SK-N-SH (cell line): ENCODE measurements at regions not wholly inside any gene's neighbourhood (a gene's known extent, or its start where the extent isn't known, plus 50 kb on each side); places are given as distances from the start of the nearest gene placed in this dataset.
A peak's percentile ranks its signal among the peaks of the same experiment; 100 is the strongest.

ENCODE experiments used
- CTCF ChIA-PET: fragments of 300-600, 350-600 bp; formaldehyde crosslinking; extraction: SDS; loops from one replicate; lab custom pipeline; 2021; lab: Yijun Ruan, JAX
- POLR2A ChIA-PET: fragments of 350-600 bp; sonication (Branson Sonifier 250); formaldehyde crosslinking; extraction: SDS; loops from one replicate; lab custom pipeline; 2020; ENCODE audit warnings: antibody characterized with exemption, inconsistent platforms; lab: Yijun Ruan, JAX
- DNase-seq: peaks from one replicate; pipeline ENCODE4 v3.0.0; 2012
- H2AFZ ChIP-seq: fragments of 200-600 bp; sonication (generic); 2 replicates; pipeline ENCODE4 v1.8.1; 2016; ENCODE audit warnings: antibody characterized with exemption, mild to moderate bottlenecking, low read depth
- H3F3A ChIP-seq: fragments of 200-600 bp; sonication (generic); replicated peaks from 2 replicates; pipeline ENCODE3; 2016; ENCODE audit warnings: antibody characterized with exemption, mild to moderate bottlenecking; ENCODE audit not compliant: insufficient read depth
- H3K27ac ChIP-seq, 2 experiments: fragments of 200-500 bp in 1 of 2; fragments of 200-600 bp in 1 of 2; sonication (Bioruptor generic) in 1 of 2; sonication (generic), shearing (Covaris generic) in 1 of 2; 2 replicates each; pipeline versions ENCODE4 v1.5.1 to v1.6.1; 2014 to 2016; ENCODE audit warnings: low read depth in 2 of 2, inconsistent platforms in 1 of 2, low read length in 1 of 2, mild to moderate bottlenecking in 1 of 2, mixed read lengths in 1 of 2
- H3K27me3 ChIP-seq: fragments of 200-600 bp; sonication (generic), shearing (Covaris generic); 2 replicates; pipeline ENCODE4 v1.6.1; 2016; ENCODE audit warnings: mixed run types; ENCODE audit not compliant: insufficient read depth
- H3K36me3 ChIP-seq, 2 experiments: fragments of 200-500 bp in 1 of 2; fragments of 200-600 bp in 1 of 2; sonication (Bioruptor generic) in 1 of 2; sonication (generic) in 1 of 2; replicated peaks in 1 of 2; 2 replicates each; pipeline versions ENCODE3 to v1.5.1; 2014 to 2016; ENCODE audit warnings: low read length in 1 of 2, mild to moderate bottlenecking in 1 of 2; ENCODE audit not compliant: insufficient read depth in 2 of 2, control insufficient read depth in 1 of 2
- H3K4me1 ChIP-seq, 2 experiments: fragments of 200-500 bp in 1 of 2; fragments of 200-600 bp in 1 of 2; sonication (Bioruptor generic) in 1 of 2; sonication (generic), shearing (Covaris generic) in 1 of 2; 2 replicates each; pipeline versions ENCODE4 v1.5.1 to v1.6.1; 2014 to 2016; ENCODE audit warnings: low read depth in 1 of 2, low read length in 1 of 2, mixed run types in 1 of 2; ENCODE audit not compliant: insufficient read depth in 2 of 2, control insufficient read depth in 1 of 2
- H3K4me2 ChIP-seq: fragments of 200-600 bp; sonication (generic), shearing (Covaris generic); 2 replicates; pipeline ENCODE4 v1.6.1; 2017; ENCODE audit warnings: mixed run types
- H3K4me3 ChIP-seq, 2 experiments: fragments of 200-500 bp in 1 of 2; fragments of 200-600 bp in 1 of 2; sonication (Bioruptor generic) in 1 of 2; sonication (generic), shearing (Covaris generic) in 1 of 2; 2 replicates each; pipeline versions ENCODE4 v1.5.1 to v1.8.1; 2014 to 2016; ENCODE audit warnings: low read depth in 2 of 2, inconsistent platforms in 1 of 2, low read length in 1 of 2, mild to moderate bottlenecking in 1 of 2, mixed read lengths in 1 of 2, moderate library complexity in 1 of 2
- H3K79me2 ChIP-seq: fragments of 200-600 bp; sonication (generic); 2 replicates; pipeline ENCODE4 v1.8.1; 2017; ENCODE audit warnings: mild to moderate bottlenecking; ENCODE audit not compliant: insufficient read depth
- H3K9ac ChIP-seq: fragments of 200-600 bp; sonication (generic); 2 replicates; pipeline ENCODE4 v1.6.1; 2017; ENCODE audit warnings: mixed run types
- H3K9me2 ChIP-seq: fragments of 200-600 bp; sonication (generic); 2 replicates; pipeline ENCODE4 v1.6.1; 2017; ENCODE audit warnings: mixed run types
- H3K9me3 ChIP-seq: fragments of 200-600 bp; sonication (generic); 2 replicates; pipeline ENCODE4 v1.6.1; 2017; ENCODE audit warnings: mixed run types, mild to moderate bottlenecking, moderate library complexity
- H4K20me1 ChIP-seq: fragments of 200-600 bp; sonication (generic); 2 replicates; pipeline ENCODE4 v1.6.1; 2017; ENCODE audit warnings: mild to moderate bottlenecking, mixed run types; ENCODE audit not compliant: insufficient read depth
- CHD2 ChIP-seq: fragments of 150-350 bp; IDR thresholded peaks from 2 replicates; pipeline ENCODE4 v1.6.1; 2018; ENCODE audit warnings: low read length; ENCODE audit not compliant: partially characterized antibody
- CTCF ChIP-seq: fragments of 200-600 bp; sonication (generic); IDR thresholded peaks from 2 replicates; pipeline ENCODE4 v1.6.1; 2017; ENCODE audit warnings: antibody characterized with exemption, mild to moderate bottlenecking, moderate library complexity
- EZH2phosphoT487 ChIP-seq: fragments of 200-600 bp; sonication (generic); IDR thresholded peaks from 2 replicates; pipeline ENCODE4 v1.6.1; 2017; ENCODE audit warnings: low read depth, mixed run types, mild to moderate bottlenecking, antibody characterized with exemption, moderate library complexity, borderline replicate concordance
- FOXJ3 ChIP-seq: sonication (generic); formaldehyde crosslinking; IDR thresholded peaks from 2 replicates; pipeline ENCODE4 v1.5.1; 2020; ENCODE audit warnings: mild to moderate bottlenecking, missing genetic modification reagents
- FOXM1 ChIP-seq: IDR thresholded peaks from 2 replicates; pipeline ENCODE4 v1.4.0; 2012; ENCODE audit warnings: low read depth, mild to moderate bottlenecking
- GABPA ChIP-seq: IDR thresholded peaks from 2 replicates; pipeline ENCODE4 v1.4.0; 2012; ENCODE audit warnings: low read depth, mild to moderate bottlenecking
- GATA2 ChIP-seq: sonication (generic); formaldehyde crosslinking; IDR thresholded peaks from 2 replicates; pipeline ENCODE4 v1.5.0; 2020; ENCODE audit warnings: mild to moderate bottlenecking, missing genetic modification reagents
- IRF3 ChIP-seq: fragments of 150-350 bp; IDR thresholded peaks from 2 replicates; pipeline ENCODE4 v1.6.1; 2016; ENCODE audit warnings: mild to moderate bottlenecking, low read depth, low read length
- JUND ChIP-seq: IDR thresholded peaks from 2 replicates; pipeline ENCODE4 v1.4.0; 2012
- NFIC ChIP-seq: IDR thresholded peaks from 2 replicates; pipeline ENCODE4 v1.4.0; 2012; ENCODE audit warnings: borderline replicate concordance
- NRF1 ChIP-seq: IDR thresholded peaks from 2 replicates; pipeline ENCODE4 v1.6.1; 2012; ENCODE audit warnings: low read depth, mild to moderate bottlenecking, low read length
- POLR2AphosphoS5 ChIP-seq: IDR thresholded peaks from 2 replicates; pipeline ENCODE4 v1.6.1; 2012; ENCODE audit warnings: low read depth, low read length
- RAD21 ChIP-seq: IDR thresholded peaks from 2 replicates; pipeline ENCODE4 v1.6.1; 2012; ENCODE audit warnings: mild to moderate bottlenecking, low read length
- RFX5 ChIP-seq: IDR thresholded peaks from 2 replicates; pipeline ENCODE4 v1.6.1; 2012; ENCODE audit warnings: mild to moderate bottlenecking, improper control_type of control experiment, low read length
- RXRA ChIP-seq: IDR thresholded peaks from 2 replicates; pipeline ENCODE4 v1.4.0; 2012; ENCODE audit warnings: low read depth, mild to moderate bottlenecking, borderline replicate concordance
- SIN3A ChIP-seq: IDR thresholded peaks from 2 replicates; pipeline ENCODE4 v1.6.1; 2012; ENCODE audit warnings: low read depth, mild to moderate bottlenecking, low read length, moderate library complexity, borderline replicate concordance
- SMC3 ChIP-seq: IDR thresholded peaks from 2 replicates; pipeline ENCODE4 v1.6.1; 2012; ENCODE audit warnings: low read depth, low read length, improper control_type of control experiment
- TAF1 ChIP-seq: IDR thresholded peaks from 2 replicates; pipeline ENCODE4 v1.6.1; 2012; ENCODE audit warnings: low read depth, mild to moderate bottlenecking, low read length, moderate library complexity, borderline replicate concordance
- TCF12 ChIP-seq: IDR thresholded peaks from 2 replicates; pipeline ENCODE4 v1.4.0; 2012
- TEAD4 ChIP-seq: IDR thresholded peaks from 2 replicates; pipeline ENCODE4 v1.4.0; 2012; ENCODE audit warnings: mild to moderate bottlenecking, borderline replicate concordance; ENCODE audit not compliant: insufficient read depth
- USF1 ChIP-seq: IDR thresholded peaks from 2 replicates; pipeline ENCODE4 v1.4.0; 2012; ENCODE audit warnings: low read depth, borderline replicate concordance
- USF2 ChIP-seq: fragments of 150-350 bp; IDR thresholded peaks from 2 replicates; pipeline ENCODE4 v1.6.1; 2017; ENCODE audit warnings: antibody characterized with exemption, low read length, low read depth, borderline replicate concordance
- YY1 ChIP-seq: IDR thresholded peaks from 2 replicates; pipeline ENCODE4 v1.4.0; 2012; ENCODE audit warnings: low read depth, mild to moderate bottlenecking
- WGBS: methylation state at CpG from one replicate; pipeline ENCODE4 v1.1.6; 2017; ENCODE audit warnings: low lambda C conversion rate; 5-methylcytosine and 5-hydroxymethylcytosine counted together
- TF ChIP-seq, protein P1 (sequence below): IDR thresholded peaks from 2 replicates; pipeline ENCODE4 v1.6.1; 2012; ENCODE audit warnings: mild to moderate bottlenecking, low read depth, low read length, moderate library complexity
- TF ChIP-seq, protein P2 (sequence below): IDR thresholded peaks from 2 replicates; pipeline ENCODE4 v1.4.0; 2012; ENCODE audit warnings: low read depth, borderline replicate concordance

DNA sequence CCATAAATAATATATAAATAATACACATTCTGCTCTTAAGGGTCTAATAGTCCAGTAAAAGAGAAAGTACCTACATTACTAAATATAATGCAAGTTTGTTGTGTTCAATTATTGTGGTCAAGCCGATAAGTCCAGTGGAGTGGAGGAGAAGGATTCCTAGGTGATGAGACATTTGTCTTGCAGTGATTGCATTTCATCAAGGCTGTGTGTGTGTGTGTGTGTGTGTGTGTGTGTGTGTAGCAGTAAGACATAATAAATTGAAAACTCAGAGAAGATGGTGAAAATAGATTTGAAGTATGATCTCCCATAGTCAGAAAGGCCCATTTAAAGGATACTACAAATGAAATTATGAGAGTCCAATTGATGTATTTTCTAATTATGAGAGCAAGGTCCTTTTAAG is 192.5 kb upstream of the SEMA3C start:
- Histone ChIP-seq H3K27me3 (no peaks in the 10 kb centered on the region), H2AFZ (peak overlapping the region; percentile 73), H3K27ac (peak overlapping the region; percentile 29 to 68; a peak in 3 of 4 replicates), H3K4me2 (peak overlapping the region; percentile 28), H3K79me2 (no peaks in the 10 kb centered on the region), H3K4me3 (no peak overlapping the region), H3K9me3 (no peaks in the 10 kb centered on the region), H3F3A (peaks cover 8% of the 10 kb centered on the region), H3K9ac (no peak overlapping the region), H3K4me1 (peaks cover 11 to 18% of the 10 kb centered on the region in 2 experiments; a peak in 3 of 4 replicates), H3K36me3 (no peaks in the 10 kb centered on the region), H4K20me1 (no peaks in the 10 kb centered on the region), H3K9me2 (no peaks in the 10 kb centered on the region)
- WGBS = 7% methylated on average over 1 of the region's 1 CpG
- ChIA-PET POLR2A (no interaction called here), CTCF (no interaction called here)
- peak; percentile 18 for DNase-seq
- no peak for TF ChIP-seq GATA2 (CRISPR knock-in tag)
- TF ChIP-seq RXRA = peak; percentile 58; the same call in 1 of the 2 replicates
- TF ChIP-seq USF1 = 0 out of 2 replicates have a peak, but pooled peaks have one; percentile 6
- TF ChIP-seq SIN3A = no peak
- TF ChIP-seq TEAD4 = peak; percentile 82
- no peak for TF ChIP-seq YY1
- TF ChIP-seq GABPA = 0 out of 2 replicates have a peak, but pooled peaks have one; percentile 25
- TF ChIP-seq FOXJ3 = no peak
- TF ChIP-seq NRF1 = no peak
- TF ChIP-seq RAD21 = no peak
- TF ChIP-seq JUND = peak; percentile 94
- TF ChIP-seq SMC3 = no peak
- peak; percentile 21; the same call in 1 of the 2 replicates for TF ChIP-seq POLR2AphosphoS5
- TF ChIP-seq, protein P1, sequence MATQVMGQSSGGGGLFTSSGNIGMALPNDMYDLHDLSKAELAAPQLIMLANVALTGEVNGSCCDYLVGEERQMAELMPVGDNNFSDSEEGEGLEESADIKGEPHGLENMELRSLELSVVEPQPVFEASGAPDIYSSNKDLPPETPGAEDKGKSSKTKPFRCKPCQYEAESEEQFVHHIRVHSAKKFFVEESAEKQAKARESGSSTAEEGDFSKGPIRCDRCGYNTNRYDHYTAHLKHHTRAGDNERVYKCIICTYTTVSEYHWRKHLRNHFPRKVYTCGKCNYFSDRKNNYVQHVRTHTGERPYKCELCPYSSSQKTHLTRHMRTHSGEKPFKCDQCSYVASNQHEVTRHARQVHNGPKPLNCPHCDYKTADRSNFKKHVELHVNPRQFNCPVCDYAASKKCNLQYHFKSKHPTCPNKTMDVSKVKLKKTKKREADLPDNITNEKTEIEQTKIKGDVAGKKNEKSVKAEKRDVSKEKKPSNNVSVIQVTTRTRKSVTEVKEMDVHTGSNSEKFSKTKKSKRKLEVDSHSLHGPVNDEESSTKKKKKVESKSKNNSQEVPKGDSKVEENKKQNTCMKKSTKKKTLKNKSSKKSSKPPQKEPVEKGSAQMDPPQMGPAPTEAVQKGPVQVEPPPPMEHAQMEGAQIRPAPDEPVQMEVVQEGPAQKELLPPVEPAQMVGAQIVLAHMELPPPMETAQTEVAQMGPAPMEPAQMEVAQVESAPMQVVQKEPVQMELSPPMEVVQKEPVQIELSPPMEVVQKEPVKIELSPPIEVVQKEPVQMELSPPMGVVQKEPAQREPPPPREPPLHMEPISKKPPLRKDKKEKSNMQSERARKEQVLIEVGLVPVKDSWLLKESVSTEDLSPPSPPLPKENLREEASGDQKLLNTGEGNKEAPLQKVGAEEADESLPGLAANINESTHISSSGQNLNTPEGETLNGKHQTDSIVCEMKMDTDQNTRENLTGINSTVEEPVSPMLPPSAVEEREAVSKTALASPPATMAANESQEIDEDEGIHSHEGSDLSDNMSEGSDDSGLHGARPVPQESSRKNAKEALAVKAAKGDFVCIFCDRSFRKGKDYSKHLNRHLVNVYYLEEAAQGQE = no peak
- TF ChIP-seq EZH2phosphoT487 = no peak
- TF ChIP-seq, protein P2, sequence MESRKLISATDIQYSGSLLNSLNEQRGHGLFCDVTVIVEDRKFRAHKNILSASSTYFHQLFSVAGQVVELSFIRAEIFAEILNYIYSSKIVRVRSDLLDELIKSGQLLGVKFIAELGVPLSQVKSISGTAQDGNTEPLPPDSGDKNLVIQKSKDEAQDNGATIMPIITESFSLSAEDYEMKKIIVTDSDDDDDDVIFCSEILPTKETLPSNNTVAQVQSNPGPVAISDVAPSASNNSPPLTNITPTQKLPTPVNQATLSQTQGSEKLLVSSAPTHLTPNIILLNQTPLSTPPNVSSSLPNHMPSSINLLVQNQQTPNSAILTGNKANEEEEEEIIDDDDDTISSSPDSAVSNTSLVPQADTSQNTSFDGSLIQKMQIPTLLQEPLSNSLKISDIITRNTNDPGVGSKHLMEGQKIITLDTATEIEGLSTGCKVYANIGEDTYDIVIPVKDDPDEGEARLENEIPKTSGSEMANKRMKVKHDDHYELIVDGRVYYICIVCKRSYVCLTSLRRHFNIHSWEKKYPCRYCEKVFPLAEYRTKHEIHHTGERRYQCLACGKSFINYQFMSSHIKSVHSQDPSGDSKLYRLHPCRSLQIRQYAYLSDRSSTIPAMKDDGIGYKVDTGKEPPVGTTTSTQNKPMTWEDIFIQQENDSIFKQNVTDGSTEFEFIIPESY = no peak
- peak; percentile 83 for TF ChIP-seq TCF12
- peak; percentile 47; the same call in 1 of the 2 replicates for TF ChIP-seq NFIC
- no peak for TF ChIP-seq CHD2
- no peak for TF ChIP-seq USF2
- no peak for TF ChIP-seq IRF3
- TF ChIP-seq CTCF = no peak
- no peak for TF ChIP-seq TAF1
- TF ChIP-seq RFX5 = no peak
- TF ChIP-seq FOXM1 = no peak
